EH (cell line): ENCODE measurements at regions not wholly inside any gene's neighbourhood (a gene's known extent, or its start where the extent isn't known, plus 50 kb on each side); places are given as distances from the start of the nearest gene placed in this dataset.

ENCODE experiments used
- DNase-seq: peaks from one replicate; pipeline ENCODE4 v3.0.0-alpha.2; 2015; ENCODE audit warnings: low read depth

GRCh38 chr7:116310141-116310540 is 99.8 kb downstream of the TES start:
- no peak for DNase-seq

GRCh38 chr7:116311259-116311658 is 100.9 kb downstream of the TES start:
- DNase-seq: no peak

DNA sequence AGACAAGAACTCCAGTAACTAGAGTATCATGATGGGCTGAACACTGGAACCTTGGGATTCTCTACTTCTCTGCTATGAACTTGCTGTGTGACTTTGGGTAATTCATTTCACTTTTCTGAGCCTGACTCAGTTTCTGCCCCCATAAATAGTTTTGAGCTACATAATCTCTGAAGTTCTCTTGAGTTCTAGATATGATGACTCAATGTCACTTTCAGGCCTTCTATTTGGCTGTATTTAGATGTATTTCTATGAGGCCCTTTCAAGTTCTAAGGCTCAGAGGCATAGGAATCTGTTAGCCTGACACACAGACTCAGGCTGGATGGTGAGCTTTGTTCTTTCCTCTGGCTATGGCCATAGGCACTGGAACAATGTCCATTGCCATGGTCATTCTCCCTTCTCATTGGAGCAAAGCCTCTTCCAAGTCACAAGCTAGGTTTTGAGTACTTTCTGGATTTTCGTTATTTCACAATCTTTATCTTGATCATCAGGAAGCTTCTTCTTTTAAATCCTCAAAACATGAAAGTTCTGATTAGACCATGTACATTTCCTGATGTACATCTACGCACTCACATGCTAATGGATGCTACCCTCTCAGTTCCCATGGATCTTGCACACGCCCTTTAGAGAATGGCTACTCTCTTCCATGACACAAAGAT is 101.6 kb downstream of the TES start:
- DNase-seq: no peak

DNA sequence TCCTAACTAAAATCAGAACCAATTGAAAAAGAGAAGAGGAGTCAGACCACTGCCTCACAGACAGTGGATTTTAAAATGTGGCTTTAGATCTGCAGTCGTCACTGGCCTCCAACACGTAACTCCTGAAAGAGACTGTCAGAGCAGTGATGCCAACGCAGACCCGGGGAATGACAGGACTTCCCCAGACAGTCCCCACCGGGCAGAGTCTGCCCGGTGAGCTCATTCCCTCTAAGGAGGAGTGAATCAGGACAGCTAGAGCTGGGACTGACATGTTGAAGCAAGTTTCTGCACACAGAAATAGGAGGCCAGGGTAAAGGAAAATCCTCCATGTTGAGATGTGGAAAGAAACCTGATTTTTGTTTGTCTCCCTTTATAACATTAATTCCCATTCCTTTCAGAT is 105.0 kb downstream of the TES start:
- DNase-seq: peak; percentile 64

GRCh38 chr7:116315803-116316202 is 105.5 kb downstream of the TES start:
- no peak for DNase-seq

GRCh38 chr7:116316838-116317628 is 106.7 kb downstream of the TES start:
- peak; percentile 99 for DNase-seq

DNA sequence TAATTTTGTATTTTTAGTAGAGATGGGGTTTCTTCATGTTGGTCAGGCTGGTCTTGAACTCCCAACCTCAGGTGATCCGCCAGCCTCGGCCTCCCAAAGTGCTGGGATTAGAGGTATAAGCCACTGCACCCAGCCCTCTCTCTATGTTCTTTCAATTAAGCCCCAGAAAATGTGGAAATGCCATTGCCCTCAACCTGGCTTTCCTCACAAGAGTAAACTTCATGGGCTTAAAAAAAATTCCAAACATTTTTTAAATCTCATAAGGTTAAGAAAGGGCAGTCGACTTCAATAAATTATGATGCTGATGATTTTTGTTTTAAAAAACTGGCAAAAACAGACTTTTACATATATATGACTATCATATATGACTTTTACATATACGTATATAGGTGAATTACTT is 107.6 kb downstream of the TES start:
- DNase-seq: peak; percentile 52

DNA sequence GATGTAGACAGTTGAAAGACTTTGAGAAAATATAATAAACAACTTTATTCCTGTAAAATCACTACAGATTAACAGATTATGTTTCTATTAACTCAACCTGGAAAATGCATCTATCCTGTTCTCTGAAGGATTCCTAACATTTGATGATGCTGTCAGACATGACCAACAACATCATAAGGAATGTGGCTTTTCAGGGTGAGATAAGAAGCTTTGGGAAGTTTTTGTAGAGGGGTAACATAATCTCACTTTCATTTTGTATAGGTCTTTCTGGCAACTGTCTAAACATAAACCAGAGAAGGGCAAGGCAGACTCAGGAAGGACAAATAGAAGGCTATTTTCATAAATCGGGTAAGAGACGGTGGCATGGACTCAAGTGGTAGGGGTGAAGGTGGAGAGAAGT is 112.2 kb downstream of the TES start:
- peak; percentile 33 for DNase-seq

DNA sequence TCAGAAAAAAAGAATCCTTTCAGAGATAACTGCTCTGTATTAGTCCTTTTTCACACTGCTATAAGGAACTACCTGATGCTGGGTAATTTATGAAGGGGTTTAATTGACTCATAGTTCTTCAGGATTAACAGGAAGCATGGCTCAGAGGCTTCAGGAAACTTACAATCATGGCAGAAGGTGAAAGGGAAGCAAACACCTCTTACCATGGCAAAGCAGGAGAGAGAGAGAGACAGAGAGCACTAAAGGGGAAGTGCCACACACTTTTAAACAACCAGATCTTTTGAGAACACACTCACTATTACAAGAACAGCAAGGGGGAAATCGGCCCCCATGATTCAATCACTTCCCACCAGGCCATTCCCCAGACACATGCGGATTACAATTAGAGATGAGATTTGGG is 114.2 kb downstream of the TES start:
- no peak for DNase-seq

- no peak for DNase-seq
Measured at GRCh38 chr7:116325517-116325916, 115.2 kb downstream of the TES start.

DNA sequence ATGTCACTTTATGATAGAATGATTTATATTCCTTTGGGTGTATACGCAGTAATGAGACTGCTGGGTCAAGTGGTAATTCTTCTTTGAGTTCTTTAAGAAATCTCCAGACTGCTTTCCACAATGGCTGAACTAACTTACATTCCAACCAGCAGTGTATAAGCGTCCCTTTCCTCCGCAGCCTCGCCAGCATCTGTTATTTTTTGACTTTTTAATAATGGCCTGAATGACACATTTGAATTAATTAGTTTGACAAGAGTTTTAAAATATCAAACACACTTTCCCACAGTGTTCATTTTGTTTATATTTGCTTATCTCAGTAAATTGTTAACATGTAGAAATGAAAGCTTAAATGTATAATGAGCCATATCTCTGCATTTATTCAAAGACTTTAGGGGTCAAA is 116.8 kb downstream of the TES start:
- DNase-seq: no peak

DNA sequence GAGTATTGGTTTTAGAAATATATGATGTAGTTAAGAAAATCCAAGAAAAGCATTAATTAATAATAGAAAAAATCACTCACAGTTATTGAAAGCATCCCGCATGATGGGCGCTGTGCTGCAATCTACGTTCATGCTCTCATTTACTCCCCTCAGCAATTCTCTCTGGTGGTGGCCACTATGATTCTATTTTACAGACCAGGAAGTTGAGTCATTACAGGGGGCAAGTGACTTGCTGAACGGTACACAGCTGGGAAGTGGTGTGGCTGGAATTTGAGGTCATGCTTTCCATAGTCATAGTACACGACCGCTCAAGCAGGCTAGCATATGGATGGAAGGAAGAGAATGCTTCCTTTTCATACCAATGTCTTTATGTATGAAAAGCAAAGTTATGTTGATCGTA is 117.4 kb downstream of the TES start:
- peak; percentile 98 for DNase-seq

DNA sequence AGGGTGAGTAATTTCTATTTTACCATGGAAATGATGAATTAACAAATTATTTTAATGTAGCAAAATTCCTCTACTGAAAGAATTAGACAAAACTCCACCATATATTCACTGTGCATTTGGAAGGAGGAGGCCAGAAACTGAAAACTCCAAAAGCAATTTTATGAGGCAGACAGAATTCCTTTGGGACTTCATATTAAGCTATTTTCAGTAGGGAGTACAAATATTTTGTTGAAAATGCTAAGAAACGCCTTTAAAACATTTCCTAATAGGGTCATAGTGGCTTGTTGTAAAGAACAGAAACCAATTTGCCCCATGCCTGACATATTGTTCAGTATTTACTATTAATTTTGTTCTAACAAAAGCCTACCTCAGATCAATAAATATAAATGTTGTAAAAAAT is 117.8 kb downstream of the TES start:
- DNase-seq: peak; percentile 81

GRCh38 chr7:116329686-116330503 is 119.6 kb downstream of the TES start:
- no peak for DNase-seq

- peak; percentile 77 for DNase-seq
Measured at GRCh38 chr7:116331020-116331419, 120.7 kb downstream of the TES start.

- DNase-seq: no peak
Measured at GRCh38 chr7:116332766-116333165, 122.4 kb downstream of the TES start.

DNA sequence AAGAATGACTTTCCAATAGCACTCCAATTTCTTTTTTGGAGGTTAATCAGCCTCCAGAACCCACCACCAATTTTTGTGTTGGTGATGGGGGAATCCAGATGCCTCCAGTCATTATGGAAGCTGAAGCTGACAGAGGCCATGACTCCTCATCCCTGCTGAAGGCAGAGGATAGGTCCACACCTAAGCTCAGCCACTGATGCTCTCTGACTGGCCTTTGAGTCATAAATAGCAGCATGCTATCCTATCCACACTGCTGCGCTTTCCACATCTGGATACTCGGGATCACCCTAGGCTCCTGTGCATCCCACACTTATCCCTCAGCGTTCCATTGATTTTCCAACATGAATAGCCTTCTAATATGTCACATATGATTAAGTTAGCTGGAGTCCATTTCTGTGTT is 124.2 kb downstream of the TES start:
- no peak for DNase-seq

DNA sequence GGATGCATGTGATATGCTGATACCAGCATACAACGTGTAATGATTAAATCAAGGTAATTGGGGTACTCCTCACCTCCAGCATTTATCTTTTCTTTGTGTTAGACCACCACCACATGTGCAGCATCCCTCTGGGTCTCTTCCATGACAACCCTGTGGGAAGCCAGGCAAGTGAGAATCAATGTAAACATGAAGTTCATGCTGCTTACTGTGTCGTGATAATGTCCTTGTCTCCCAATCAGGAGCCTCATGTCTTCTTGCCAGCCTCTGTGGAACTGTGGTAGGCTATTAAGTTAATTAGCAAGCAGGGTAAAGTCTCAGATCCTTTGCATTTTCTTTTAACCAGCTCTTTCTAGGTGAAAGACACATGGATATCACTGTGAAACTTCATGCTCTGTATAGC is 126.7 kb downstream of the TES start:
- DNase-seq: no peak

- peak; percentile 37 for DNase-seq
Measured at GRCh38 chr7:116337800-116338199, 127.5 kb downstream of the TES start.

DNA sequence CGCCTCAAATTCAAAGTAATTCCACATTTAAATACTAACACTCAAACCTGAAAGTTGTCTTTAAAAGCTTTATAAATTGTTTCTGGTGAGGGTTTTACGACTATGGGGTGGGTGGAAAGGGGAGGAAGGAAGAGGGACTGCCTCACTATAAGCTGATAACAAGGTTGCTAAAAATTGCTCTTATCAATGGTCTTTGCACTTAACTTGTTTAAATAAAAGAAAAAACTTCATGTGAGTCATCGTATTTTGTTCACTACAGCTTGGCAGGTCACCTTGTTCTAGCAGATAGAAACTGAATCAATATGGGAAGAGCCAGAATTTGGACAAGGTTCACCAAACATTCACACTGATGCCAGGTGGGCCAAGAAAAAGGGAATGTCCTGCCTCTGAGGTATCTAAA is 129.2 kb downstream of the TES start:
- DNase-seq: no peak

DNA sequence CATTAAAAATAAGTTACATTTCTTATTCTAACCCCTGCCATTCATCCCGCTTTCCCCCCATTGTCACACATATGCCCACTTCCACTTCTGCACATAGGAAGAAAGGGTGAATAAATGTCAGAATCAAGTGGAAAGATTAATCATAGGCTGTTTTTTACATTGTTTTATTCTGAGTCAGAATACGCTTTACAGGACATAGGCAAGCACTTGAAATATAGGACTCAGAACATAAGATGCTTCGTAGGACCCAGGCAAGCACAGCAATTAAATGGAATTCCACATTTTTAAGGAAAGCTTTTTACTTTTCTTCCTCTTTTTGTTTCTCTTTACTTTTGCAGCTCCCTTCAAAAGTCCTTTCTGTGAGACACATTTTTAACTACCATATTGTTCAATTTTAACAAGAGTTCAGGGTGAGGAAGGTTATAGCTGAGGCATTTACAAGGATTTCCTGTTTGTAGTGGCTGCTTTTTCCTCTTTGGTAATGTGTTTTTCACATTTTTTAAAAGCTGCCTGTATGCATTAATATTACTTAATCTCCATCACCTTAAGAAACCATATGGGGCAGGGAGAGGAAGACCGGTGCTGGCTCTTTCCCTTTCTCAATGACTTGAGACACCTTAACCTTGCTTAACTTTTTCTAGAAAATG is 130.0 kb downstream of the TES start:
- DNase-seq: peak; percentile 56
